HUDEP-2 (cell line): ENCODE measurements at regions not wholly inside any gene's neighbourhood (a gene's known extent, or its start where the extent isn't known, plus 50 kb on each side); places are given as distances from the start of the nearest gene placed in this dataset.
"Not testable (repeated sequence)": the region's sequence is repeated elsewhere in the genome, so short reads cannot be mapped to it uniquely, and the experiment has no call there.

ENCODE experiments used
- DNase-seq, 76 experiments: peaks; one replicate each; lab custom pipeline; 2025; ENCODE audit not compliant: unreplicated experiment in 76 of 76; lab: John Stamatoyannopoulos, UW

DNA sequence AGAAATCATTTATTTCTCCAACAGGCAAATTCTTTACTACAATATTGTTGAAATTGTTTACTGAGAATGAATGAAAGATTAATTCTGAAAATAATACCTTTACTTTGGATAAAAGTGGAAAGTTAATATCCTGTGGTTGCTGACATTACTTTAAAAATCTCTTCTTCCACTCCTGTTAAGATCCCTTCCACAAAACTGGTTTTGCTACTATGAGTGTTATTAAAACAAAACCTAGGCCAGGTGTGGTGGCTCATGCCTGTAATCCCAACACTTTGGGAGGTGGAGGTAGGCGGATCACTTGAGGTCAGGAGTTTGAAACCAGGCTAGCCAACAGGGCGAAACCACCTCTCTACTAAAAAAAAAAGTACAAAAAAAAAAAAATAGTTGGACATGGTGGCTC, 123.9 kb upstream of the CCDC150 start:
- DNase-seq = no peak

DNA sequence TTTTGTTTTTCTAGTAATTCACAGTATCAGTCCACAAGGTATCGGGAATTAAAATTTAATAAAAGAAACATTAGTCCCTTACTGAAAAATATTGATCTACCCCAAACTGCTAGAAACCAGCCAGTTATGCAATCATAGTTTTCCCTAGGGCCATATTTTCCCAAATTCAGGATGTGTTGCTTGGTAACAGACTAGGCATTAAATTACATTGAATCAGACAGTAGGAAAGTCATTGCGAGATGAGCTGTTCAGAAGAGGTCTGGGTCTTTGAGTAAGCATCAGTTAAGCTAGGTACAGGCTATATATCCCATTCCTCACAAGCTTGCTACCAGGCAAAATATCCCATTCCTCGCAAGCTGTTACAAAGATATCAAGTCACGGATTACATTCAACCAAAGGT, 123.0 kb upstream of the CCDC150 start:
- no peak for DNase-seq

- no peak for DNase-seq
Measured at GRCh38 chr2:196520605-196521004, 118.9 kb upstream of the CCDC150 start.

DNA sequence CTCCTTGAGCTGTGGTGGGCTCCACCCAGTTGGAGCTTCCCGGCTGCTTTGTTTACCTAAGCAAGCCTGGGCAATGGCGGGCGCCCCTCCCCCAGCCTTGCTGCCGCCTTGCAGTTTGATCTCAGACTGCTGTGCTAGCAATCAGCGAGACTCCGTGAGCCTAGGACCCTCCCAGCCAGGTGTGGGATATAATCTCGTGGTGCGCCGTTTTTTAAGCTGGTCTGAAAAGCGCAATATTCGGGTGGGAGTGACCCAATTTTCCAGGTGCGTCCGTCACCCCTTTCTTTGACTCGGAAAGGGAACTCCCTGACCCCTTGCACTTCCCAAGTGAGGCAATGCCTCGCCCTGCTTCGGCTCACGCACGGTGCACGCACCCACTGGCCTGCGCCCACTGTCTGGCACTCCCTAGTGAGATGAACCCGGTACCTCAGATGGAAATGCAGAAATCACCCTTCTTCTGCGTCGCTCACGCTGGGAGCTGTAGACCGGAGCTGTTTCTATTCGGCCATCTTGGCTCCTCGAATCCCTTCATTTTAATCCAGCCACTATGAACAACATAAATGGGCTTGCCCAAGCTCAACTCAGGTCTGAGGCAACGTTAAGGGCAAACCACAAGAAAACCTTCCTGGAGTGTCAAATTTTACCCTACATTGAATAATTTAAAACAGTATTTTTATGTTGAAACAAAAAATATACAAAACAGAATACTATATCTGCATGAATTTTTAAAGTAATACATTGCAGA, 112.4 kb upstream of the CCDC150 start:
- DNase-seq = not testable (repeated sequence)

GRCh38 chr2:196528486-196529223, 110.9 kb upstream of the CCDC150 start:
- no peak for DNase-seq

DNA sequence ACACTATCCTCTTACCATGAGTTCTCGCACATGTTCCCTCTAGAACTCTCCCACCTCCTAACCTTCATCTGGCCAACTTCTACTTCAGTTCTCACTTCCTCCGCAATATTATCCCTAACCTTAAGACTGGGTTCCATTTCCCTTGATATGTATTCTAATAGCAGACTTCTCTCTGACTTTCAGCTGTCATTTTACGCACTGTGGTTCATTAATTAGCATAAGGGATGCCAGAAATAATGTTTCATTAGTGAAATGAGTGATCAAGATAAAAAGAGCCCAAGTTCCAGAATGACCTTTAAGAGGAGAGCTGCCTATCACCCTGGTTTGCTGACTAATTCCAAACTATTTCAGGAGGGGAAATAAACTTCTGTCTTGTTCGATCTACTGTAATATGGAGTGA, 108.6 kb upstream of the CCDC150 start:
- DNase-seq = no peak

DNA sequence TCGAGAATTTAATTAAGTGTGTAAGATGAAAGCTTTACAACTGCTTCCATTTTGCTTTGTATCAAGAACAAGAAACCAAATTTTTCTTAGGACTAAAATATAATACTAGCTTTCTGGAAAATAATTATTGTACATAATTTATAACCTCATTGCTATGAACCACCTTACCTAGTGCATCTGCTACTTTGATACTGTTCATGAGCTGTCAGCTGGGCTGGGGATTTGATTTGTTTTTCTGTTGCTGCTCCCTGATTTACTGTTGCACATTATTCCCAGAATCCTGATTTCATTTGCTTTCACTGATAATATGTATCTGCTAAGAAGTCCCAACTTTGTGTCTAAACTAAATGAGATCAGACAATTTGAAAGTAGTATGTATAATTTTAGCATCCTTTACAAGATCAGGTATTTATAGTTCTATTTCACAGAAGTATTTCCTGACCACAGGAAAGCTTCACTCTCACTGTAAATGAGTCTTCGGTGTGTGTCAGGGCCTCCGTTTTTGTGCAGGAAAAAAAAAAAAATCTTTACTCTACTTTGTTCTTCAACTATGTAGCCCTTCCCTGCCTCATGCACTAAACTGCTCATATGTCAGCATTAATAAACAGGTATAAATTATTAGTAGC, 105.6 kb upstream of the CCDC150 start:
- DNase-seq = no peak

DNA sequence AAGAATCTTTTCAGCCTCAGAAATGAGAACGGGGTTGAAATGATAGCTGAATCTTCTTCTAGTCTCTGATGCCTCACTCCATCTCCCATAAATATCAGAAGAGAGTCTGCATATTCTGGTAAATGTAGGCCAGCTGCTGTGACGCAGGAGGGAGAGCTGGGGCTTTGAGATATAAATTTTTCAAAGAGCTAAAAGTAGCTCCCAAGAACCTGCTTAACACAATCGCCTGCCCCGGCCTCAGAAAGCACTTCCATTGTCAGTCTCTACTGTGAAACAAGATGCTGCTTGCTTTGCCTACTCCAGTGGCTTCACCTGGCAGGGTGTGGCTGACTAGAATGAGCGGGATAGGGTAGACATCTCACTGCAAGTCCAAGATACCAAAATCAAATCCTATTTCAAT, 105.0 kb upstream of the CCDC150 start:
- DNase-seq = no peak

GRCh38 chr2:196535061-196535460, 104.5 kb upstream of the CCDC150 start:
- DNase-seq = no peak

DNA sequence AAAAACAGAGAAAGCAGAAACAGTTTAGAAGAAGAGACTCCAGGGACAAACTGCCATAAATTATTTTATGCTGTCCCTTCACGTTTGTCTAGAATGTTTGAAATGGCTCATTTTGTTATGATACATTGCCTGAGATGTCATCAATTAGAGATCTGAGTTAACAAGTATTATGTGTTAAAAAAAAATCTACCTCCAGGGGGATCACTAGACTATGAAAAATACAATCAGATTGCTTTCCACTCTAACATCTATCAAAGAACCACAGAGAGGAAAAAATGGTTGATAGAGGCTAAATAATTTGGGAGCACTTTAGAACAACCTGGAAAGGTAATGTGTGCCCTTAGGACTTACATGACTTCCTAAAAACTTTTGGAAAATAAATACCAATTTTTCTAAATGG, 103.8 kb upstream of the CCDC150 start:
- DNase-seq = no peak

GRCh38 chr2:196537311-196537710, 102.2 kb upstream of the CCDC150 start:
- DNase-seq = no peak

- no peak for DNase-seq
Measured at GRCh38 chr2:196538189-196538588, 101.3 kb upstream of the CCDC150 start.

- DNase-seq = no peak
Measured at GRCh38 chr2:196538646-196539045, 100.9 kb upstream of the CCDC150 start.

- DNase-seq = no peak
Measured at GRCh38 chr2:196544906-196545433, 94.5 kb upstream of the CCDC150 start.

DNA sequence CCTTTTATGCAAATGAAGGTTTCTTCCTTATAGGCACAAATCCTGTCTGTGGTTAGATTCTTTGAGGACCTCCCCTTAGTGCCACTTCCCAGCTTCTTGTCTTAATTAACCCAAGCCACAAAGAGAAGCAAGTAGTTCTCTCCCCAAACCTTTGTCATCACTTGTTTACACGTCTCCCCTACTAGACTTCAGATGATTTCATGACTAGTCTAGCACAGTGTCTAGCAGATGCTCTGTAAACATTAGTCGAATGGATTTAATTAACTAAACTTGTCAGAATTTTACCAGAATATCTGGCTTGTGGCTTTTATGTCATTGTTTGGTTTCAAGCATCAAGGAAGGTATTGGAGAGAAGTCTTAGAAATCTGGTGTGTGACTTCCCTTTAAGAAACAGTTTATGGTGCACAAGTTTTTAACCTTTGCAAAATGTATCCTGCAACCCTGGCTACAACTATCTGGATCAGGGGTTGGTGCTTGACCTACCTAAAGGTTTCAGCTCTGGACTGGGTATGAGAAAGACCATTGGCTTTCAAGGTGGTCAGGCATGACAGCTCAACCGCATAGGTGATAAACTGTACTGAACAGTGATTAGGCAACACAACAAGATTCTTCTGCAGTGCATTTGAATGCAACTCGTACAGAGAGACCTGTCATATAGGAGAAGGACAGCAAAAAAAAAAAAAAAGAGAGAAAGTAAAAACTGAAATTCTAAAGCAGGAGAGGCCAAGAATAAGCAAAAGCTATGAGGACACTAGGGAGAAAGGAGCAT, 93.2 kb upstream of the CCDC150 start:
- DNase-seq = no peak

GRCh38 chr2:196549052-196549451, 90.5 kb upstream of the CCDC150 start:
- no peak for DNase-seq

DNA sequence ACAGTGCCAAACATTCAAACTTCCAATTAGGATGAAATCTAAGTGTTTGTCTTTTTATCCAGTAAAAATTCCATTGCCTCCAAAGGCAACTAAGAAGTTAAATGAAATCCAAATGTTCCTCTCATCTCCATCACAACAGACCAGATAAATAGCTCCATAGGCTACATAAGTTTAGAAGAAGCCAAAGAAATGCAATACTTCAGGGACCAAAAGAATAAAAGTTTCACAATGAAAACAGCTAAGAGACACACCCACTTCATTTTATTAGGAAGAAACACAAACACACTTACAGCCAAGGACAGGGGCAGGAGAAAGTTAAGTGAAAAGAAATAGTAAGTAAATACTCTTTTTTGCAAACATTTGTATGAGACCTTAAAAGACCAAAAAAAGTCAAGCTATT, 88.5 kb upstream of the CCDC150 start:
- DNase-seq = no peak

- DNase-seq = no peak
Measured at GRCh38 chr2:196555161-196555560, 84.4 kb upstream of the CCDC150 start.

- peak in 1 of 76 experiments; percentile 1 for DNase-seq
Measured at GRCh38 chr2:196555726-196556125, 83.8 kb upstream of the CCDC150 start.

DNA sequence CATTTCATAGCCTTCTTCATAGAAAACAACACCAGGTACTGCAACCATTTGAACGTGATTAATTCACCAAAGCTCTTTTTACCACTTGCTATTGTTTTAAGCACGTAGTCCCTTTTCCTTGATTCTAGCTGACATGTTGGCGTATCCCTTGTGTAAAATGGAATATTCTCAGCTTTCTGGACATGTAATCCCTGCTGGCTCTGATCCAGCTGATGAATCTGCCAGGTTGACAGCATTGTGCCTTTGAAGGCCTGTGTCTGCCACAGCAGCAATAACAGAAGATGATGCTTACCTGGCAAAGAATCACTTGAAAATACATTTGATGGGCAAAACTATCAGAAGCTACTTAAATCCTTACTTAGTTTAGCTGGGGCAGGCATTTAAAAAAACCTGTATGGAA, 81.0 kb upstream of the CCDC150 start:
- no peak for DNase-seq

DNA sequence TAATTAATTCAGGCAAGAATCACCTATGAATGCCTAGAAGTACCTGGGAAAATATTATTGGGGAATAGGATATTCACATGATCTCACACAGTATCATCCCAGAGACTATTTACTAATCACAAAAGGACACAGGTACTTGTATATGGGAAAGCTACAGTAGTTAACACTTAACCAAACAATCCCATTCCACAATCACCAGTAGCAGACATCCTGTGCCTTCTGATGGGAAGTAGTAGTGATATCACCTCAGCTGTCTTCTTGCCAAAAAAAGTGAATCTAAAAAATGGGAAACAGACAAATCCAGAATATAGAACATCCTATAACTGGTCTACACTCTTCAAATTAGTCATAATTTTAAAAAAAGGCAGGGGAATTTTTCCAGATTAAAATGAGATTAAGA, 75.6 kb upstream of the CCDC150 start:
- no peak for DNase-seq
